Hepatocyte (in vitro differentiated cells): ENCODE measurements at regions not wholly inside any gene's neighbourhood (a gene's known extent, or its start where the extent isn't known, plus 50 kb on each side); places are given as distances from the start of the nearest gene placed in this dataset.

Experiments
- DNase-seq: peaks from one replicate; pipeline ENCODE4 v3.0.0-alpha.2; 2016; ENCODE audit warnings: low spot score
- H2AFZ ChIP-seq: fragments of 200-600 bp; sonication (generic); 2 replicates; pipeline ENCODE4 v1.6.0; 2016; ENCODE audit warnings: antibody characterized with exemption, mild to moderate bottlenecking
- H3K27ac ChIP-seq: fragments of 200-600 bp; sonication (generic); 2 replicates; pipeline ENCODE4 v1.5.1; 2016; ENCODE audit warnings: mild to moderate bottlenecking
- H3K27me3 ChIP-seq: fragments of 200-600 bp; sonication (generic); 2 replicates; pipeline ENCODE4 v1.6.1; 2016
- H3K36me3 ChIP-seq: fragments of 200-600 bp; sonication (generic); replicated peaks from 2 replicates; pipeline ENCODE4 v1.5.1; 2016; ENCODE audit warnings: low read depth; ENCODE audit not compliant: insufficient read depth
- H3K4me1 ChIP-seq: fragments of 200-600 bp; sonication (generic); 2 replicates; pipeline ENCODE4 v1.5.1; 2016; ENCODE audit warnings: mild to moderate bottlenecking, moderate library complexity; ENCODE audit not compliant: insufficient read depth
- H3K4me2 ChIP-seq: fragments of 200-600 bp; sonication (generic); 2 replicates; pipeline ENCODE4 v1.6.0; 2016
- H3K4me3 ChIP-seq: fragments of 200-600 bp; sonication (generic); 2 replicates; pipeline ENCODE4 v1.5.1; 2016; ENCODE audit warnings: mild to moderate bottlenecking
- H3K79me2 ChIP-seq: fragments of 200-600 bp; sonication (generic); 2 replicates; pipeline ENCODE4 v1.6.0; 2017; ENCODE audit warnings: mild to moderate bottlenecking
- H3K9me2 ChIP-seq: fragments of 200-600 bp; sonication (generic); replicated peaks from 2 replicates; pipeline ENCODE4 v1.6.0; 2017; ENCODE audit warnings: mild to moderate bottlenecking; ENCODE audit not compliant: insufficient read depth
- H3K9me3 ChIP-seq: fragments of 200-600 bp; sonication (generic); 2 replicates; pipeline ENCODE4 v1.5.1; 2016; ENCODE audit warnings: low read depth, mild to moderate bottlenecking
- H4K20me1 ChIP-seq: fragments of 200-600 bp; sonication (generic); 2 replicates; pipeline ENCODE4 v1.6.0; 2016; ENCODE audit warnings: mild to moderate bottlenecking; ENCODE audit not compliant: insufficient read depth, poor library complexity, severe bottlenecking
- CTCF ChIP-seq: fragments of 200-600 bp; sonication (generic); IDR thresholded peaks from 2 replicates; pipeline ENCODE4 v1.5.1; 2016; ENCODE audit warnings: antibody characterized with exemption, mild to moderate bottlenecking; ENCODE audit not compliant: poor library complexity
- EZH2 ChIP-seq: fragments of 200-600 bp; sonication (generic); IDR thresholded peaks from 2 replicates; pipeline ENCODE4 v1.6.1; 2016; ENCODE audit warnings: antibody characterized with exemption, mild to moderate bottlenecking, borderline replicate concordance
- EZH2phosphoT487 ChIP-seq: fragments of 200-600 bp; sonication (generic); IDR thresholded peaks from one replicate; pipeline ENCODE4 v1.6.1; 2018; ENCODE audit warnings: antibody characterized with exemption, mild to moderate bottlenecking, low read depth, moderate library complexity; ENCODE audit not compliant: unreplicated experiment, severe bottlenecking
- WGBS: methylation state at CpG from one replicate; pipeline ENCODE4 v1.1.6; 2016; ENCODE audit warnings: low lambda C conversion rate; ENCODE audit errors: missing lambda C conversion rate; 5-methylcytosine and 5-hydroxymethylcytosine counted together

GRCh38 chr9:33719581-33720374, 75.6 kb upstream of the PRSS3 start:
- Histone ChIP-seq H3K4me2 (no peak overlapping the region), H3K79me2 (no peaks in the 10 kb centered on the region), H3K9me2 (no peaks in the 10 kb centered on the region), H3K36me3 (no peaks in the 10 kb centered on the region), H3K9me3 (no peaks in the 10 kb centered on the region), H3K4me3 (no peak overlapping the region), H4K20me1 (no peaks in the 10 kb centered on the region), H3K27ac (no peak overlapping the region), H2AFZ (no peak overlapping the region), H3K27me3 (no peaks in the 10 kb centered on the region), H3K4me1 (no peaks in the 10 kb centered on the region)
- no peak for DNase-seq
- WGBS: 77% methylated on average over 16 of the region's 19 CpGs
- TF ChIP-seq CTCF (peak; percentile 34), EZH2phosphoT487 (no peak)

- Histone ChIP-seq H3K4me3 (no peak overlapping the region), H3K27me3 (no peaks in the 10 kb centered on the region), H3K4me2 (peak overlapping the region; percentile 46), H3K36me3 (no peaks in the 10 kb centered on the region), H3K79me2 (no peaks in the 10 kb centered on the region), H2AFZ (peak overlapping the region; percentile 73), H4K20me1 (no peaks in the 10 kb centered on the region), H3K9me3 (no peaks in the 10 kb centered on the region), H3K4me1 (no peaks in the 10 kb centered on the region), H3K9me2 (no peaks in the 10 kb centered on the region), H3K27ac (no peak overlapping the region)
- WGBS: 29% methylated on average over 32 of the region's 32 CpGs
- DNase-seq: peak; percentile 92
- TF ChIP-seq CTCF: peak; percentile 100
- TF ChIP-seq EZH2phosphoT487: no peak
Measured at GRCh38 chr9:33721674-33722358, 73.5 kb upstream of the PRSS3 start.

GRCh38 chr9:33722359-33722675, 73.0 kb upstream of the PRSS3 start:
- 53% methylated on average over 5 of the region's 5 CpGs for WGBS
- H3K36me3 ChIP-seq: no peaks in the 10 kb centered on the region
- no peaks in the 10 kb centered on the region for H3K27me3 ChIP-seq
- H3K4me2 ChIP-seq: no peak overlapping the region
- TF ChIP-seq CTCF: no peak
- no peak for TF ChIP-seq EZH2
- TF ChIP-seq EZH2phosphoT487: no peak
- H3K9me2 ChIP-seq: no peaks in the 10 kb centered on the region
- no peaks in the 10 kb centered on the region for H3K4me1 ChIP-seq
- no peak overlapping the region for H3K4me3 ChIP-seq
- DNase-seq: no peak
- no peak overlapping the region for H3K27ac ChIP-seq
- H3K79me2 ChIP-seq: no peaks in the 10 kb centered on the region
- no peak overlapping the region for H2AFZ ChIP-seq
- no peaks in the 10 kb centered on the region for H3K9me3 ChIP-seq
- H4K20me1 ChIP-seq: no peaks in the 10 kb centered on the region
